ENCODE measurements at regions not wholly inside any gene's neighbourhood (a gene's known extent, or its start where the extent isn't known, plus 50 kb on each side); places are given as distances from the start of the nearest gene placed in this dataset.

DNA sequence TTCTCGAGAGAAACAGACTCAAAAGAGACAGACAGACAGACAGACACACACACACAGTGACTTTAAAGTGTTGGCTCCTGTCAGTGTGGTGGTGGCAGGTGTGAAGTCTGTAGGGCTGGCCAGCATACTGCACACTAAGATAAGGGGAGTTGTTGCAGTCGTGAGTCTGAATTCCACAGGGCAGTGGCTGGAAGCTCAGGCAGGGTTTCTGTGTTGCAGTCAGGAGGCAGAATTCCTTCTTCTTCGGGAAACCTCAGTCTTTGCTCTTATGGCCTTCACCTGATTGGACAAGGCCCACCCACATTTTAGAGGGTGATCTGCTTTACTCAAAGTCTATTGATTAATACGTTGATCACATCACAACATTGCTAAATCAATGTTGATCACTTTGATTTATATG lies 478.4 kb upstream of the HS6ST1 start:
- no peak for DNase-seq (ENCODE audit: low read depth in 1 of 2, low spot score in 1 of 2)

- no peak for DNase-seq (ENCODE audit: low read depth in 1 of 2, low spot score in 1 of 2)
Observed at GRCh38 chr2:128797533-128797932, 478.9 kb upstream of the HS6ST1 start.

- no peak for DNase-seq (ENCODE audit: low read depth in 1 of 2, low spot score in 1 of 2)
Observed at GRCh38 chr2:128797937-128798336, 479.3 kb upstream of the HS6ST1 start.

DNA sequence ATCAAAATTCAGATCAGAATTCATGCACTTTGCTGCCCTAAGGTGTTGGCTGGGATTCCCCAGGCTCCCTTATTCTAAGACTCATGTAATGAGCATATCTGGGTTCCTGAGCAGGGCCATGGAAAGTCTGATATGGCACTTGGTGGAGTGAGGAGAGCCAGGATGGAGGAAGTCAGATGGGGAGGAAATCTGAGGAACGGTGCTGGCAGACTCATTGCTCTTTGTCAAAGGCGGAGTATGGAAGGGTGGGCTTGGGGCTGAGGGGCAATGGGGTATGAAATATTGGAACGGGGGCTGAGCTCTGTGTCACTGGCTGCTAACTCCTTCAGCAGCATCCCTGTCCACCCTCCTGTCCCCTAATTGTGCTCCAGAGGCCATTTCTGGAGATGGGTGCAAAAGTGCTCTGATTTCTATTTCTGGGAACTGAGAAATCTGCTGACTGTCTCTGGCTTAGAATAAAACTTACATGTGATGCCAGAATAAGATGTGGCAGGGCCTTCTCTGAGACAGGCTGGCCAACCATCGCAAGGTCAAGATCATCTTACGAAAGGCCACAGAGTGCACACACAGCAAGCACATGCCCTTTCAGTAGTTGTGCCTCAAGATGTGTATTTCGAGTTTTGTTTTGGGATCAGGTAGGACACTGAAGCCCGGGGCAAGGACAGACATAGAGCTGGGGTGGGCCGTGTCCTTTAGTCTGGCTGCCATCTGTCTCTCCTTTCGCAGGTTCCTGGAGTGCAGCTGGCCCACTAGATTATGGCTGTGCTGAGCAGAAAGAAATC lies 480.0 kb upstream of the HS6ST1 start:
- no peak for DNase-seq (ENCODE audit: low read depth in 1 of 2, low spot score in 1 of 2)

- no peak for DNase-seq (ENCODE audit: low read depth in 1 of 2, low spot score in 1 of 2)
Observed at GRCh38 chr2:128799284-128799552, 480.6 kb upstream of the HS6ST1 start.

DNA sequence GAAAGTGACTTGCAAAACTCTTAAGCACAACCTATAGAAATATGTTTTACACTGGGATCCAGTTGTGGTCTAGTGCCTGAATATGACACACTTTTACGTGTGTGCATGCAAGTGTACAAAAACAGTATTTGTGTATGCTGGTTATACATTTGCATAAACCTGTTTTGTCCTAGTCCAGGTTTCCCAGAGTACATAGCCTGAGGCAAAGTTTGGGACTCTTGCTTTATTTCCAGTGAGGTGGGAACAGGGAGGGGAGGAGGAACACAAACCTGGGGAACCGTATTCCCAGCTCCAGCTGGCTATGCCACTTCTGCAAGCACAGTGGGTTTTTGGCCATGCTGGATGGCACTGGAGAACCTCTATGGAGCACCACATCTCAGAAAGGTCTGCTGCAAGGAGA lies 481.1 kb upstream of the HS6ST1 start:
- DNase-seq (ENCODE audit: low read depth in 1 of 2, low spot score in 1 of 2), result no peak

DNA sequence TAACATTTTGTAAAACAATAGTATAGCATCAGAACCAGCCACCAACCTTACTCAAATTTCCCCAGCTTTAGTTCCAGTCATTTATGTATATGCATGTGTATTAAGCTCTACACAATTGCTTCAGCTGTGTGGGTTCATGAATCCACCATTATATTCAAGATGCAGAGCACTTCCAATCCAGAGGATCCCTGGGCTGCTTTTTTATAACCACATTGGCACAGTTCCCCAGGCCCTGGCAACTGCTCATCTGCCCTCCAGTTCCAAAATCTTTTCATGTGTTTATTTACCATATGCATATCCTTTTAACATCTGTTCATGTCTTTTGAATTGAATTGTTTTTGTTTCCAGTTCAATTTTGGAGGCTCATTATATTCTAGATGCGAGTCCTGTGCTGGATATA lies 482.9 kb upstream of the HS6ST1 start:
- no peak for DNase-seq (ENCODE audit: low read depth in 1 of 2, low spot score in 1 of 2)

DNA sequence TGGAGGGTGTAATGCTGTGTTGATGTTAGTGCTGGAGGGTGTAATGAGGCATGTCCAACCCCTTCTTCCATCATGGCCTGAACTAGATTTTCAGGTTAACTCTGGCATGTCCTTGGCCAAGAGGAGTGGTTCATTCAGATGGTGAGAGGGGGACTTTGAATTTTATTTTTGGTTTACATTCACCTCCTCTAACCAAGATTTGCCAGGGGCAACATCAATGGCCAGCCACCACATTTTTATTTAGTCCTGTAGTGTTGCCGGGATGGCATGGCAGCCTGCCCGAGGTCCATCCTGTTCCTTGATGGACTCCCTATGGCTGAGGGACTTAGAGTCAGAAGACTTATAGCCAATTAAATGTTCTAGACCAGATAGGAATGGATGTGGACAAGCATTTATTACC lies 484.6 kb upstream of the HS6ST1 start:
- no peak for DNase-seq (ENCODE audit: low read depth in 1 of 2, low spot score in 1 of 2)

- no peak for DNase-seq (ENCODE audit: low read depth in 1 of 2, low spot score in 1 of 2)
Observed at GRCh38 chr2:128805237-128805636, 486.6 kb upstream of the HS6ST1 start.

DNA sequence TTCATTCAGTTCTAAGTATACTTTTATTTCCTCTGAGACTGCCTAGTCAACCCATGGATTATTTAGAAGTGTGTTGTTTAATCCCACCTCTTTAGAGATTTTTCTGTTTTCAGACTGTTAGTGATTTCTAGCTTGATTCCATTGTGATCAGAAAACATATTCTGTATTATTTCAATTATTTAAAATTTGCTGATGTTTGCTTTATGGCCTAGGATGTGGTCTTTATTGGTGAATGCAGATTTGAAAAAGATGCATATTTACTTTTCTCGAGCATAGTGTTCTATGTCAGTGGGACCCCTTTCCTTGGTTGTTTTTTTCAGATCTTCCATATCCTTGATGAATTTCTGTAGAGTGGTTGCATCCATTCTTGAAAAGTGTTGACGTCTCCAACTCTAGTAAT lies 487.2 kb upstream of the HS6ST1 start:
- no peak for DNase-seq (ENCODE audit: low read depth in 1 of 2, low spot score in 1 of 2)

DNA sequence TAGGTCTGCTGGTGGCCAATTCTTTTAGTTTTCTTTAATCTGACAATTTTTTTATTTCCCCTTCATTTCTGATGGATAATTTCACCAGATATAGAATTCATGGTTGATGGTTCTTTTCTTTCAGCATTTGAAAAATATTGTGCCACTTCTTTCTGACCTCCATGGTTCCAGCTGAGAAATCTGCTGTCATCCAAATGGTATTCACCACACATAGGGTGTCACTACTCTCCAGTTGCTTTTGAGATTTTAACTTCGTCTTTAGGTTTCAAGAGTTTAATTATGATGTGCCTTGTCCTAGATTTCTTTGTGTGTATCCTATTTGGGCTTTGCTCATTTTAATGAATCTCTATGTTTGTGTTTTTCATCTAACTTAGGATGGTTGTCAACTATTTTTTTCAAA lies 488.6 kb upstream of the HS6ST1 start:
- no peak for DNase-seq (ENCODE audit: low read depth in 1 of 2, low spot score in 1 of 2)

DNA sequence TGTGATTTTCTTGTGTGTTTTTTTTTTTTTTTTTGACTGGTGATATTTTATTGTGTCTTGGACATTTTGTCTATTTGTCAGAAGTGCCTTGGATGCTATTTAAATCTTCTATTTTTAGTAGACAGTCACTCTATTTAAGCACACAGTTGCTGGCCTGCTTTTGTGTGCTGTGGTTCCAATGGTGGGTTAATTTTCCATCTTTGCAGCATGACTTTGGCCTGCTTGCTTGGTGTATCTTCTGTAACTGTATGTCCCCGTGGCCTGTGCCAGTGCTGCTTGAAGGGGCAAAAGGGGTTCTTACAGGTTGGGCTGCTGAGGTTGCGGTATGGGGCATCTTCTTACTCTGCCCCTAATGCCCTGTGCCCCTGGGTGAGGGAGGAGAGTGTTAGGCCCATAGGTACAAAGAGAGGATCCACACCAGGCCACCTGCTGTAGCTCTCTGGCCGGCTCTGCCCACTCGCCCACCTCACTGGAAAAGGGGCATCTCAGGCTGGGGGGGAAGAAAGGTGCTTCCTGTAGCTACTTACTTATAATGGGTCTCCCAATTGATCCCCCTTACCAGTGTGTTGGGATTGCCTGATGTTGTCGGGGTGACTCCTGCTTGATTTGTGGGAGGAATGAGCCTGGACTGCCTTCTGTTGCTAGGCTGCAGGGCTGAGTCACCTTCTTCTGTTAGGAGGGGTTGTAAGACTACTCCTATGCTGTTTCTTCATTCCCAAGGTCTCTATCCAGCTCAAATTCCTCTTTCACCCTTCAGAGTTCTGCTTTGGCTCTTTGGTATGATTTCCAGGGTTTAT lies 490.0 kb upstream of the HS6ST1 start:
- no peak for DNase-seq (ENCODE audit: low read depth in 1 of 2, low spot score in 1 of 2)

- DNase-seq (ENCODE audit: low read depth in 1 of 2, low spot score in 1 of 2), result no peak
Observed at GRCh38 chr2:128809259-128809636, 490.6 kb upstream of the HS6ST1 start.

- no peak for DNase-seq (ENCODE audit: low read depth in 1 of 2, low spot score in 1 of 2)
Observed at GRCh38 chr2:128809880-128810279, 491.2 kb upstream of the HS6ST1 start.

GRCh38 chr2:128812183-128812940 lies 493.7 kb upstream of the HS6ST1 start:
- DNase-seq (ENCODE audit: low read depth in 1 of 2, low spot score in 1 of 2), result no peak

GRCh38 chr2:128813352-128814034 lies 494.8 kb upstream of the HS6ST1 start:
- no peak for DNase-seq (ENCODE audit: low read depth in 1 of 2, low spot score in 1 of 2)

- no peak for DNase-seq (ENCODE audit: low read depth in 1 of 2, low spot score in 1 of 2)
Observed at GRCh38 chr2:128815248-128815647, 496.6 kb upstream of the HS6ST1 start.

GRCh38 chr2:128817171-128817570 lies 498.5 kb upstream of the HS6ST1 start:
- DNase-seq (ENCODE audit: low read depth in 1 of 2, low spot score in 1 of 2), result no peak

DNA sequence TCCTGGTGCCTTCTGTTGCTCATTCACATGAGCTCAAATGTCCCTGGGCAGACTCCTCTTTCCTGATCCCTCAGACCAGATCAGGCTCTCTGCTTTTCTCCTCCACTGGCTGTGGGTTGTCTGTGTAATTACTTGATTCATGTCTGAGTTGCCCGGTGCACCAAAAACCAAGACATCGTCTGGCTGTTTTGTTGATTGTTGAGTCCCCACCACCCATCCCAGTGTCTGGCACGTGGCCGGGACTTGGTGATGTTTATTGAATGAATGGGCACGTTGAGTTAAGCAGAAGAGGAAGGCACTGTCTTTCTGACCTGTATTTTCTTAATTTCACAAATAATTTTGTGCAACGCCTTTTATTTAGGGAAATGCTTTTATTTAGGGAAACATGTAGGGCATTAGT lies 499.1 kb upstream of the HS6ST1 start:
- DNase-seq (ENCODE audit: low read depth in 1 of 2, low spot score in 1 of 2), result no peak

DNA sequence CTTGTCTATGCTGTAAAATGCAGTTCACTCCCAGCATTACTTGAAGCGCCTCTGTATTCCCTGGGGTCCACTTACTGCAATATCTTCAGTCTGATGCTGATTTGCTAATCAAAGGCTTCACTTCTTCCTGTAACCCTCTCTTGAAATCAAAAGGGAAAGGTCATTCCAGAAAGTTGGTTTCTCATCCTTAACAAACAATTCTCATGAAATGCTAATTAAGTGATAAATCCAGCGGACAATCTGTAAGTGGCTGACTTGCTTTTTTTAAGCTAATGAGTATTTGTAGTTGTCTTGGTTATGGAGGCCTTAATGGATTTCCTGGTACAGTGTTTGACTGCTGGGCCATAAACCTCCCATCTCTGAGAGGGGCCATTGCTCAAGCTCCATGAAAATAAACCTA lies 499.6 kb upstream of the HS6ST1 start:
- no peak for DNase-seq (ENCODE audit: low read depth in 1 of 2, low spot score in 1 of 2)

GRCh38 chr2:128818704-128819491 lies 500.2 kb upstream of the HS6ST1 start:
- DNase-seq (ENCODE audit: low read depth in 1 of 2, low spot score in 1 of 2), result no peak
